ENCODE measurements at regions not wholly inside any gene's neighbourhood (a gene's known extent, or its start where the extent isn't known, plus 50 kb on each side); places are given as distances from the start of the nearest gene placed in this dataset.

GRCh38 chr10:128528167-128528566, 401.9 kb upstream of the MKI67 start:
- no peak for DNase-seq (ENCODE audit: low spot score)
- WGBS, result 88% methylated on average over 2 of the region's 2 CpGs
- no peaks in the 10 kb centered on the region for H3K4me1 ChIP-seq (ENCODE audit: control insufficient read depth in 4 of 4, insufficient read depth in 4 of 4, low read length in 3 of 4)

DNA sequence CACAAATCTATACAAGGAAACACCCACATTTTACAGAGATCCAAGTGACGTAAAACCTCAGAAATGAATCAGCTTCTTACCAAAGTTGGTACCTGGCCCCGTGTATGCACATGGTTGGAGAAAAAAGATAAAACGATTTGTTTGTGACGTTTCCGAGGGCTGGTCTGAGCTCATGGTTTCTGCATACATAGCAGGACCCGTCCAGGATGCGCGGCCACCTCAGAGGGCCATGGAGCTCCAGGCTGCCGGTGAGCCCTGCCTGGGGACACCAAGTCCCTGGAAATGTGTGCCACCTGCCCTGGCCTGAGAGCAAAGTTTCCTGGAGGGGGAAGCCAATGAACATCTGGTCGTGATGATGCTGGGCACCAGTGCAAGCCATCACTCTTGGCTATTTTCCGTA, 402.6 kb upstream of the MKI67 start:
- Histone ChIP-seq H3K36me3 (ENCODE audit: control insufficient read depth in 4 of 4, insufficient read depth in 3 of 4, low read depth in 1 of 4, low read length in 3 of 4) (no peaks in the 10 kb centered on the region), H3K4me3 (ENCODE audit: low read depth in 1 of 3, low read length in 3 of 3) (no peak overlapping the region), H3K9me3 (ENCODE audit: control insufficient read depth in 4 of 4, low read length in 3 of 4) (no peaks in the 10 kb centered on the region), H3K27ac (ENCODE audit: low read depth in 1 of 2, low read length in 2 of 2) (no peak overlapping the region), H3K4me1 (ENCODE audit: control insufficient read depth in 4 of 4, insufficient read depth in 4 of 4, low read length in 3 of 4) (no peaks in the 10 kb centered on the region), H3K27me3 (ENCODE audit: control insufficient read depth in 4 of 4, insufficient read depth in 4 of 4, low read length in 3 of 4) (peaks cover 0 to 7% (median 0%) of the 10 kb centered on the region in 4 donors), H3K9ac (ENCODE audit: low read depth in 1 of 2, low read length in 2 of 2) (no peak overlapping the region)
- TF ChIP-seq HNF4G (IDR thresholded peaks at IDR 0.05) (no peak), TAF1 (conservative IDR thresholded peaks at IDR 0.05) (no peak), YY1 (IDR thresholded peaks at IDR 0.05) (no peak), JUND (IDR thresholded peaks at IDR 0.05) (no peak), FOXA1 (IDR thresholded peaks at IDR 0.05) (no peak), GABPA (IDR thresholded peaks at IDR 0.05 in 1 of 2, conservative IDR thresholded peaks at IDR 0.05 in 1 of 2) (no peak)
- TF ChIP-seq, protein P1, sequence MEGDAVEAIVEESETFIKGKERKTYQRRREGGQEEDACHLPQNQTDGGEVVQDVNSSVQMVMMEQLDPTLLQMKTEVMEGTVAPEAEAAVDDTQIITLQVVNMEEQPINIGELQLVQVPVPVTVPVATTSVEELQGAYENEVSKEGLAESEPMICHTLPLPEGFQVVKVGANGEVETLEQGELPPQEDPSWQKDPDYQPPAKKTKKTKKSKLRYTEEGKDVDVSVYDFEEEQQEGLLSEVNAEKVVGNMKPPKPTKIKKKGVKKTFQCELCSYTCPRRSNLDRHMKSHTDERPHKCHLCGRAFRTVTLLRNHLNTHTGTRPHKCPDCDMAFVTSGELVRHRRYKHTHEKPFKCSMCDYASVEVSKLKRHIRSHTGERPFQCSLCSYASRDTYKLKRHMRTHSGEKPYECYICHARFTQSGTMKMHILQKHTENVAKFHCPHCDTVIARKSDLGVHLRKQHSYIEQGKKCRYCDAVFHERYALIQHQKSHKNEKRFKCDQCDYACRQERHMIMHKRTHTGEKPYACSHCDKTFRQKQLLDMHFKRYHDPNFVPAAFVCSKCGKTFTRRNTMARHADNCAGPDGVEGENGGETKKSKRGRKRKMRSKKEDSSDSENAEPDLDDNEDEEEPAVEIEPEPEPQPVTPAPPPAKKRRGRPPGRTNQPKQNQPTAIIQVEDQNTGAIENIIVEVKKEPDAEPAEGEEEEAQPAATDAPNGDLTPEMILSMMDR (IDR thresholded peaks at IDR 0.05; ENCODE audit: low read depth, low read length, missing input control), result no peak
- 63% methylated on average over 11 of the region's 11 CpGs for WGBS
- no peak for DNase-seq (ENCODE audit: low spot score)

More at GRCh38 chr10:128528167-128528566, 401.9 kb upstream of the MKI67 start:
- Histone ChIP-seq H3K9me3 (ENCODE audit: control insufficient read depth in 4 of 4, low read length in 3 of 4) (no peaks in the 10 kb centered on the region), H3K9ac (ENCODE audit: low read depth in 1 of 2, low read length in 2 of 2) (no peak overlapping the region), H3K27me3 (ENCODE audit: control insufficient read depth in 4 of 4, insufficient read depth in 4 of 4, low read length in 3 of 4) (peaks cover 0 to 7% (median 0%) of the 10 kb centered on the region in 4 donors), H3K27ac (ENCODE audit: low read depth in 1 of 2, low read length in 2 of 2) (no peak overlapping the region), H3K36me3 (ENCODE audit: control insufficient read depth in 4 of 4, insufficient read depth in 3 of 4, low read depth in 1 of 4, low read length in 3 of 4) (no peaks in the 10 kb centered on the region), H3K4me3 (ENCODE audit: low read depth in 1 of 3, low read length in 3 of 3) (no peak overlapping the region)
- TF ChIP-seq TAF1 (conservative IDR thresholded peaks at IDR 0.05) (no peak), RXRA (IDR thresholded peaks at IDR 0.05) (no peak), FOXA1 (IDR thresholded peaks at IDR 0.05) (no peak), HNF4G (IDR thresholded peaks at IDR 0.05) (no peak), SP1 (IDR thresholded peaks at IDR 0.05) (no peak), ZBTB33 (IDR thresholded peaks at IDR 0.05) (no peak), RAD21 (IDR thresholded peaks at IDR 0.05) (no peak), YY1 (IDR thresholded peaks at IDR 0.05) (no peak), FOXA2 (IDR thresholded peaks at IDR 0.05) (no peak), NR2F2 (IDR thresholded peaks at IDR 0.05) (no peak)
- TF ChIP-seq, protein P1 (IDR thresholded peaks at IDR 0.05; ENCODE audit: low read depth, low read length, missing input control), result no peak

Data from liver (tissue), 8 donors.